ENCODE measurements at regions not wholly inside any gene's neighbourhood (a gene's known extent, or its start where the extent isn't known, plus 50 kb on each side); places are given as distances from the start of the nearest gene placed in this dataset.
A peak's percentile ranks its signal among the peaks of the same experiment; 100 is the strongest.

GRCh38 chr13:79662882-79663281 lies 181.9 kb downstream of the NDFIP2 start:
- Histone ChIP-seq H3K36me3 (no peaks in the 10 kb centered on the region), H3K9me3 (no peaks in the 10 kb centered on the region), H3K27me3 (no peaks in the 10 kb centered on the region), H3K27ac (no peak overlapping the region), H3K4me1 (no peaks in the 10 kb centered on the region), H3K4me3 (no peak overlapping the region)
- no peak for TF ChIP-seq CTCF (IDR thresholded peaks at IDR 0.05)
- TF ChIP-seq POLR2A (IDR thresholded peaks at IDR 0.05): no peak
- no peak for ATAC-seq
- DNase-seq: no peak
- 16% methylated on average over 3 of the region's 3 CpGs for WGBS (ENCODE audit: insufficient coverage, low coverage, low lambda C conversion rate, missing lambda C conversion rate)
- intact Hi-C loops (cut with DNase I): no loop called here

GRCh38 chr13:79660361-79660760 lies 179.4 kb downstream of the NDFIP2 start:
- Histone ChIP-seq H3K4me1 (no peaks in the 10 kb centered on the region), H3K9me3 (no peaks in the 10 kb centered on the region), H3K27ac (no peak overlapping the region), H3K36me3 (no peaks in the 10 kb centered on the region), H3K4me3 (no peak overlapping the region), H3K27me3 (no peaks in the 10 kb centered on the region)
- ATAC-seq (no peak), DNase-seq (no peak)
- WGBS (ENCODE audit: insufficient coverage, low coverage, low lambda C conversion rate, missing lambda C conversion rate): 55% methylated on average over 3 of the region's 3 CpGs
- intact Hi-C loops (cut with DNase I): no loop called here
- TF ChIP-seq POLR2A (IDR thresholded peaks at IDR 0.05): no peak
- no peak for TF ChIP-seq CTCF (IDR thresholded peaks at IDR 0.05)

- ATAC-seq (peak in 2 of 4 donors; percentile 40 to 49), DNase-seq (no peak)
- no peaks in the 10 kb centered on the region for H3K4me1 ChIP-seq
- no peaks in the 10 kb centered on the region for H3K27me3 ChIP-seq
- whole genome bisulfite sequencing (ENCODE audit: insufficient coverage, low coverage, low lambda C conversion rate, missing lambda C conversion rate): 55% methylated on average over 5 of the region's 5 CpGs
- no peak overlapping the region for H3K4me3 ChIP-seq
- no peak for TF ChIP-seq POLR2A (IDR thresholded peaks at IDR 0.05)
- no peak for TF ChIP-seq CTCF (IDR thresholded peaks at IDR 0.05)
- no peaks in the 10 kb centered on the region for H3K36me3 ChIP-seq
- H3K27ac ChIP-seq: no peak overlapping the region
- intact Hi-C loops (cut with DNase I): no loop called here
- no peaks in the 10 kb centered on the region for H3K9me3 ChIP-seq
These were observed 178.2 kb downstream of the NDFIP2 start for GRCh38 chr13:79659121-79659521.

GRCh38 chr13:79658333-79658975 lies 177.5 kb downstream of the NDFIP2 start:
- no peaks in the 10 kb centered on the region for H3K9me3 ChIP-seq
- no peaks in the 10 kb centered on the region for H3K27me3 ChIP-seq
- no peak for TF ChIP-seq POLR2A (IDR thresholded peaks at IDR 0.05)
- no peak for TF ChIP-seq CTCF (IDR thresholded peaks at IDR 0.05)
- ATAC-seq (no peak), DNase-seq (no peak)
- no peak overlapping the region for H3K4me3 ChIP-seq
- H3K36me3 ChIP-seq: no peaks in the 10 kb centered on the region
- intact Hi-C loops (cut with DNase I): no loop called here
- WGBS (ENCODE audit: insufficient coverage, low coverage, low lambda C conversion rate, missing lambda C conversion rate): 55% methylated on average over 2 of the region's 3 CpGs
- H3K27ac ChIP-seq: peak overlapping the region in 1 of 3 donors; percentile 8
- H3K4me1 ChIP-seq: no peaks in the 10 kb centered on the region

GRCh38 chr13:79655509-79655908 lies 174.6 kb downstream of the NDFIP2 start:
- no peaks in the 10 kb centered on the region for H3K36me3 ChIP-seq
- no peaks in the 10 kb centered on the region for H3K4me1 ChIP-seq
- no peak for ATAC-seq
- no peak for TF ChIP-seq POLR2A (IDR thresholded peaks at IDR 0.05)
- TF ChIP-seq CTCF (IDR thresholded peaks at IDR 0.05): no peak
- 100% methylated on average over 2 of the region's 2 CpGs for WGBS (ENCODE audit: insufficient coverage, low coverage, low lambda C conversion rate, missing lambda C conversion rate)
- no peak overlapping the region for H3K4me3 ChIP-seq
- no peak overlapping the region for H3K27ac ChIP-seq
- intact Hi-C loops (cut with DNase I): no loop called here
- no peak for DNase-seq
- H3K27me3 ChIP-seq: no peaks in the 10 kb centered on the region
- no peaks in the 10 kb centered on the region for H3K9me3 ChIP-seq
